Aorta (tissue), 5 donors: ENCODE measurements at regions not wholly inside any gene's neighbourhood (a gene's known extent, or its start where the extent isn't known, plus 50 kb on each side); places are given as distances from the start of the nearest gene placed in this dataset.

Source experiments
- ATAC-seq: fragments of 200-7000 bp; cut with Tn5 transposase; one replicate; pipeline ENCODE4 v1.9.1; 2022; ENCODE audit warnings: moderate library complexity; ENCODE audit not compliant: low FRiP score
- DNase-seq, 2 donors: peaks; one replicate each; pipeline ENCODE4 v3.0.0-alpha.2; 2020
- H3K27ac ChIP-seq, 2 donors: one replicate each; pipeline ENCODE4 v1.5.1; 2013; ENCODE audit warnings: low read length in 2 of 2, mild to moderate bottlenecking in 2 of 2, moderate library complexity in 2 of 2, control low read depth in 1 of 2, inconsistent platforms in 1 of 2, low read depth in 1 of 2
- H3K27me3 ChIP-seq, 2 donors: one replicate each; pipeline ENCODE4 v1.6.1; 2013; ENCODE audit warnings: control low read depth in 1 of 2, low read length in 1 of 2, mild to moderate bottlenecking in 1 of 2, moderate library complexity in 1 of 2; ENCODE audit not compliant: insufficient read depth in 2 of 2, control insufficient read depth in 1 of 2
- H3K36me3 ChIP-seq, 2 donors: one replicate each; pipeline ENCODE4 v1.6.1; 2013; ENCODE audit warnings: control low read depth in 1 of 2, low read length in 1 of 2, mild to moderate bottlenecking in 1 of 2; ENCODE audit not compliant: insufficient read depth in 2 of 2, control insufficient read depth in 1 of 2
- H3K4me1 ChIP-seq, 2 donors: one replicate each; pipeline ENCODE4 v1.6.1; 2013; ENCODE audit warnings: low read length in 2 of 2, control low read depth in 1 of 2, mild to moderate bottlenecking in 1 of 2, moderate library complexity in 1 of 2; ENCODE audit not compliant: insufficient read depth in 2 of 2, control insufficient read depth in 1 of 2
- H3K4me3 ChIP-seq, 2 donors: one replicate each; pipeline ENCODE4 v1.5.1; 2013; ENCODE audit warnings: low read length in 2 of 2, control low read depth in 1 of 2, mild to moderate bottlenecking in 1 of 2
- H3K9me3 ChIP-seq: one replicate; pipeline ENCODE4 v1.6.1; 2013; ENCODE audit warnings: mild to moderate bottlenecking, low read length; ENCODE audit not compliant: control insufficient read depth
- WGBS, 2 donors: extraction: QIAGEN DNeasy Blood & Tissue Kit; methylation state at CpG; one replicate each; pipeline ENCODE4 v1.1.7; 2013; 5-methylcytosine and 5-hydroxymethylcytosine counted together
- intact Hi-C, 2 donors: fragments of 100-400 bp; cut with DNase I; formaldehyde crosslinking; loops; one replicate each; pipeline versions ENCODE4 v1.14.2 to v1.15.0; 2022
- donor health status: healthy with polysubstance abuse.
- donor health status: Bipolar disorder and iron deficiency.
- donor health status: DM: no; HTN: no; CAD: no.
- donor health status: DM: no; HTN: no; CAD: no.
- donor health status: DM: yes; HTN: yes; CAD: no.

GRCh38 chr11:19377881-19378280 lies 137.1 kb upstream of the E2F8 start:
- Histone ChIP-seq H3K27me3 (no peaks in the 10 kb centered on the region), H3K36me3 (no peaks in the 10 kb centered on the region), H3K27ac (no peak overlapping the region), H3K9me3 (no peaks in the 10 kb centered on the region), H3K4me1 (no peaks in the 10 kb centered on the region), H3K4me3 (no peak overlapping the region)
- 98% methylated on average over 4 of the region's 4 CpGs for WGBS, 2 donors
- DNase-seq = no peak
- no peak for ATAC-seq
- intact Hi-C loops = no loop called here

DNA sequence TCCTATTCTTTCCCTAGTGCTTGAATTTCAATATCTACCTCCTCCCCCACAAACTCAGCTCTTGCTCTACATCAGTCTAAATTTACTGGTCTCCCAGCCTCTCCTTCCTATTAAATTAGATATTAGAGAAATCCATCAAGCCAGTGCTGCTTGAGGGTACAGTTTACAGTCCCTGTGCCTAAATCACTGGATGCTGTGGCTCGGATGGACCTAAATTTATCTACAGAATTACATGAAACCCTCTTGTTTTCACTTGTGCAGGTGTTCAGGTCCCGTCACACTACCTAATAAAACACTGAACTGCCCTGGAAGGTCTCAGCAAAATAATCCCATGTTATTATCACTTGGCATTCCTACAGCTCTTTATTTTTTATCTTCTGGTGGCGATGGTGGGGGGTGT lies 134.7 kb upstream of the E2F8 start:
- ATAC-seq (no peak), DNase-seq (no peak)
- Histone ChIP-seq H3K9me3 (no peaks in the 10 kb centered on the region), H3K36me3 (no peaks in the 10 kb centered on the region), H3K27me3 (no peaks in the 10 kb centered on the region), H3K4me3 (no peak overlapping the region), H3K27ac (no peak overlapping the region), H3K4me1 (peaks cover 0 to 3% of the 10 kb centered on the region in 2 donors)
- intact Hi-C loops = no loop called here
- WGBS, 2 donors = 88 to 90% methylated on average over 3 of the region's 3 CpGs

GRCh38 chr11:19374151-19374569 lies 133.4 kb upstream of the E2F8 start:
- Histone ChIP-seq H3K9me3 (no peaks in the 10 kb centered on the region), H3K27ac (no peak overlapping the region), H3K4me1 (peaks cover 0 to 3% of the 10 kb centered on the region in 2 donors), H3K4me3 (no peak overlapping the region), H3K27me3 (no peaks in the 10 kb centered on the region), H3K36me3 (no peaks in the 10 kb centered on the region)
- 68 to 75% methylated on average over 1 of the region's 1 CpG for WGBS, 2 donors
- DNase-seq = no peak
- intact Hi-C loops = no loop called here
- no peak for ATAC-seq

DNA sequence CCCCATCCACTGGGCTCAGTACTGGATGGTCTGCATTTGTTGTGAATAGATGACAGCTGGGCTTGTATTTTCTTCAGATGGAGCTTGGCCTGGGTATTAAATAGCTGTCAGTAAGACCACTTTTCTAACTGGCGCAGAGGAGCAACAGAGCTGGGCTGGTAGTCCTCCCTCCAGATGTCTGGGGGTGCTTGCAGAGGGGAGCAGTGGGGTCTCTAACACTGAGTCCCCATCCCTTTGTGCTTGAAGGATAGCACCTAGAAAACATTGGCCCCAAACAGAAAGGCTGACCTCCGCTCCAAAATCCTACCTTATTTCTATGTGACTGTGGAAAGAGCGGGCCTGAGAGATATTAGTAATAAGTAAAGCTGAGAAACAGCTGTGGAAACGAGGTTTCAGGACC lies 131.6 kb upstream of the E2F8 start:
- DNase-seq (no peak), ATAC-seq (no peak)
- WGBS, 2 donors = 96 to 98% methylated on average over 4 of the region's 4 CpGs
- intact Hi-C loops = no loop called here
- no peaks in the 10 kb centered on the region for H3K27me3 ChIP-seq
- no peak overlapping the region for H3K4me3 ChIP-seq
- no peak overlapping the region for H3K27ac ChIP-seq
- H3K4me1 ChIP-seq = peaks cover 0 to 3% of the 10 kb centered on the region in 2 donors
- no peaks in the 10 kb centered on the region for H3K9me3 ChIP-seq
- no peaks in the 10 kb centered on the region for H3K36me3 ChIP-seq

- intact Hi-C loops = no loop called here
- H3K27ac ChIP-seq = no peak overlapping the region
- no peak overlapping the region for H3K4me3 ChIP-seq
- DNase-seq = peak in 1 of 2 donors; percentile 57
- H3K36me3 ChIP-seq = no peaks in the 10 kb centered on the region
- peak; percentile 90 for ATAC-seq
- WGBS, 2 donors = 54 to 58% methylated on average over 7 of the region's 7 CpGs
- H3K9me3 ChIP-seq = no peaks in the 10 kb centered on the region
- no peaks in the 10 kb centered on the region for H3K27me3 ChIP-seq
- H3K4me1 ChIP-seq = peaks cover 0 to 3% of the 10 kb centered on the region in 2 donors
Measured at GRCh38 chr11:19370100-19370861, 129.5 kb upstream of the E2F8 start.

DNA sequence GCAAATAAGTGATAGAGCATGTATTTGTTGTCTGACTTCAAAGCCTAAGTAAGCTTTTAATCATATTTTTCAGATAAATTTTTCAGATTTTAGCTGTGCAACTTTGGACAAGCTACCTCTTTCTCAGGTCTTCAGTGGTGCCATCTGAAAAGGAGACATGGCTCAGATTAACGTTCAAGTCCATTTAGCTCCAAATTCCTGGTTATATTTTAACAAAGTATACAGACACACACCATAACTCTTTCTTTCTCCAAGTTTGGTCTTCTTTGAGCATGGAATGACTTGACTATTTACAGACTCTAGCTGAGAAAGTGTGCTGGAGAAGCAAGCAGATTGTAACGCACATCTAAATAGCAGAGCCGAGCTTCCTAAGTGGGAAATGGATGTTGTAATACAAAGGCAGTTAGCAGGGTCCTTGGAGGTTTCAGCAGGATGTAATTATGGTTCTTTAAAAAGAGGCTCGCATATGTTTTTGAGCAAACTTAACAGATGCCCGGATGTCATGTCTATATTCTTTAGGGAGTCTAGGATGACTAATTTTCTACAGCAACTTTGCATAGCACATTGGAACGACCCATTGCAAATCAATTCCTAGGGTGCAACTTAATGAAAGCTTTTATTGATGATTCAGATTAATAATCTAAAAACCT lies 128.1 kb upstream of the E2F8 start:
- Histone ChIP-seq H3K36me3 (no peaks in the 10 kb centered on the region), H3K27ac (no peak overlapping the region), H3K4me1 (peaks cover 0 to 3% of the 10 kb centered on the region in 2 donors), H3K9me3 (no peaks in the 10 kb centered on the region), H3K4me3 (no peak overlapping the region), H3K27me3 (no peaks in the 10 kb centered on the region)
- ATAC-seq = no peak
- 87 to 91% methylated on average over 6 of the region's 6 CpGs for WGBS, 2 donors
- DNase-seq = no peak
- intact Hi-C loops = no loop called here

DNA sequence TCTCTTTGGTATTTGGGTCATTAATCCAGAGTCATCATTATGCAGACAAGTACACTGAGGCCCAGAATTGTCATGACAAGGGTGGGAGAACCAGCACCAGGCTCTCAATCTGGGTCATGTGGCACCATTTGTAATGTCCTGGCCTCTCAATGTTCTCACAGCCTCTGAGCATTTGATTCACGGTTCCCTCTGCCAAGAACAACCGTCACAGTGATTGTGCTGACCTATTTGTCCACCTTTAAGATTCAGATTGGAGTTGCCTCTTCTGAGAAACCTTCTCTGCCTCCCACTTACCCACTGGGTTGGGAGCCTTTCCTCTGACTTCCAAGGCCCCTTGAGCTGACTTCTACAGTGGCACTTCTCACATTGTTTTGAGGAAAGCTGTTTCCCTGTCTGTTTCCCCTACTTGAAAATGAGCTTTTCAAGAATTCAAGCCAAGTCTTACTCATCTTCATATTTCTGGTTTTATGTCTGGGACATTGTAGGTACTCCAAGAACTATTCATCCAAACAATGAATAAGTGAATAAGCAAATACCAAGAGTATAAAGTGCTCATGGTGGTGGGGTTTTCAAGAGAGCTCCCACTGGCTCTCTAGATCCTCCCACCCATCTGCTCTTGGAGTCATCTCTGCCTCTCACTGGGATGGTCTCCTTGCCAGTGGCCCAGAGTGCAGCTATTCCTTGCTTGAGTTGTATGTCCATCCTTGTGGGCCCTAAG lies 126.4 kb upstream of the E2F8 start:
- H3K27me3 ChIP-seq = no peaks in the 10 kb centered on the region
- H3K27ac ChIP-seq = no peak overlapping the region
- intact Hi-C loops = no loop called here
- H3K9me3 ChIP-seq = no peaks in the 10 kb centered on the region
- ATAC-seq (no peak), DNase-seq (no peak)
- no peaks in the 10 kb centered on the region for H3K36me3 ChIP-seq
- no peak overlapping the region for H3K4me3 ChIP-seq
- H3K4me1 ChIP-seq = peaks cover 0 to 3% of the 10 kb centered on the region in 2 donors
- WGBS, 2 donors = 63 to 66% methylated on average over 2 of the region's 2 CpGs

GRCh38 chr11:19365743-19366410 lies 125.1 kb upstream of the E2F8 start:
- Histone ChIP-seq H3K27ac (no peak overlapping the region), H3K4me3 (no peak overlapping the region), H3K27me3 (no peaks in the 10 kb centered on the region), H3K9me3 (peaks cover 2% of the 10 kb centered on the region), H3K36me3 (no peaks in the 10 kb centered on the region), H3K4me1 (peaks cover 0 to 3% of the 10 kb centered on the region in 2 donors)
- intact Hi-C loops = no loop called here
- ATAC-seq = no peak
- 91 to 96% methylated on average over 1 of the region's 1 CpG for WGBS, 2 donors
- no peak for DNase-seq
